Lung (tissue), 11 donors: ENCODE measurements at regions not wholly inside any gene's neighbourhood (a gene's known extent, or its start where the extent isn't known, plus 50 kb on each side); places are given as distances from the start of the nearest gene placed in this dataset.
"Not testable (repeated sequence)": the region's sequence is repeated elsewhere in the genome, so short reads cannot be mapped to it uniquely, and the experiment has no call there.

ENCODE experiments used
- ATAC-seq: fragments of 200-7000 bp; cut with Tn5 transposase; one replicate; pipeline ENCODE4 v1.9.1; 2020; ENCODE audit warnings: moderate number of reproducible peaks; ENCODE audit not compliant: insufficient read depth, low FRiP score
- DNase-seq, 3 donors: peaks; one replicate each; pipeline ENCODE4 v3.0.0-alpha.2; 2013 to 2017
- H3K27ac ChIP-seq, 2 donors: one replicate each; pipeline ENCODE4 v1.5.1; 2013; ENCODE audit warnings: mild to moderate bottlenecking in 2 of 2, moderate library complexity in 2 of 2, control low read depth in 1 of 2, inconsistent platforms in 1 of 2, low read depth in 1 of 2, low read length in 1 of 2
- H3K27me3 ChIP-seq, 3 donors: one replicate each; pipeline ENCODE4 v1.5.1; 2013; ENCODE audit warnings: low read length in 2 of 3; ENCODE audit not compliant: control insufficient read depth in 3 of 3, insufficient read depth in 3 of 3
- H3K36me3 ChIP-seq, 4 donors: one replicate each; pipeline ENCODE4 v1.5.1; 2013; ENCODE audit warnings: low read length in 4 of 4, mild to moderate bottlenecking in 1 of 4, moderate library complexity in 1 of 4; ENCODE audit not compliant: control insufficient read depth in 4 of 4, insufficient read depth in 4 of 4
- H3K4me1 ChIP-seq, 5 donors: one replicate each; pipeline ENCODE4 v1.5.1; 2013; ENCODE audit warnings: low read length in 5 of 5, mild to moderate bottlenecking in 2 of 5, moderate library complexity in 1 of 5; ENCODE audit not compliant: control insufficient read depth in 5 of 5, insufficient read depth in 5 of 5
- H3K4me3 ChIP-seq: one replicate; pipeline ENCODE4 v1.5.1; 2013; ENCODE audit warnings: mild to moderate bottlenecking, control low read depth, moderate library complexity
- H3K9ac ChIP-seq, 2 donors: one replicate each; pipeline ENCODE4 v1.5.1; 2013; ENCODE audit warnings: low read length in 2 of 2, control low read depth in 1 of 2; ENCODE audit not compliant: insufficient read depth in 1 of 2
- H3K9me3 ChIP-seq, 4 donors: one replicate each; pipeline ENCODE4 v1.5.1; 2013; ENCODE audit warnings: low read length in 3 of 4, mild to moderate bottlenecking in 1 of 4, moderate library complexity in 1 of 4; ENCODE audit not compliant: control insufficient read depth in 4 of 4, insufficient read depth in 3 of 4
- CTCF ChIP-seq: IDR thresholded peaks from 2 replicates; pipeline ENCODE4 v1.5.1; 2012; ENCODE audit warnings: mild to moderate bottlenecking; ENCODE audit errors: control extremely low read depth, extremely low read depth
- WGBS, 2 donors: extraction: QIAGEN DNeasy Blood & Tissue Kit; methylation state at CpG; one replicate each; pipeline ENCODE4 v1.1.7; 2013; 5-methylcytosine and 5-hydroxymethylcytosine counted together
- donor health status: control.
- donor health status: control.
- donor health status: Bipolar disorder and iron deficiency.
- donor health status: healthy.
- donor health status: DM: yes; HTN: yes; CAD: no.

DNA sequence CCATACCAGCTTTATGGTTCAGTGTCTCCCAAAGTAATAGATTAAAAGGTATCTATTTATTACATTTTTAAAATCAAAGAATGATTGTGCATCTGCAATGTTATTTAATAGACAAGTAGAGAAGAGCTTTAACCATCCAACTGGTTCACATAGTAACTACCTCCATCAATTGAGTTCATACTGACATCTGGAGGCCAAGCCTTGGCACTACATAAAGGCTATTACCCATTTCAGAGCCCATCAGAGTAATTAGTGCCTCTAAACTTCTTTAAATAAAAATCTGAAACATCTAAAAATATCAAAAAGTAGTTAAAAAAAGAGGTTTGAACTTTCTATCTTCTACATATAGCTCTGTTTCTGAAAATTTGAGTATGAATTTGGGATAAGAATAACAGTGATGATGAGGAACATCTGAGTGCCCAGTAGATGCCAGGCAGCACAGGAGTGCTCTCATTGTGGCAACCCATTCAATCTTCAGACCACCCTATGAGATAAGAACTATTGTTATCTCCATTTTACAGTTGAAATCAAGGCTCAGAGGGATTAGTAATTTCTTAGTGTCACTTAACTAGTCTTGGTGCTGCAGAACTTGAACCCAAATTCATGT lies 132.9 kb upstream of the DAAM1 start:
- H3K9ac ChIP-seq = no peak overlapping the region
- peak; percentile 50 for TF ChIP-seq CTCF
- H3K36me3 ChIP-seq = no peaks in the 10 kb centered on the region
- H3K4me3 ChIP-seq = no peak overlapping the region
- H3K9me3 ChIP-seq = peaks cover 0 to 1% (median 0%) of the 10 kb centered on the region in 4 donors
- DNase-seq (peak; percentile 50 to 75 (median 70)), ATAC-seq (no peak)
- H3K27me3 ChIP-seq = no peaks in the 10 kb centered on the region
- no peak overlapping the region for H3K27ac ChIP-seq
- H3K4me1 ChIP-seq = no peaks in the 10 kb centered on the region

- TF ChIP-seq CTCF = no peak
- no peak overlapping the region for H3K4me3 ChIP-seq
- 72 to 86% methylated on average over 2 of the region's 2 CpGs for WGBS, 2 donors
These were observed 130.9 kb upstream of the DAAM1 start for GRCh38 chr14:59057551-59057950.

DNA sequence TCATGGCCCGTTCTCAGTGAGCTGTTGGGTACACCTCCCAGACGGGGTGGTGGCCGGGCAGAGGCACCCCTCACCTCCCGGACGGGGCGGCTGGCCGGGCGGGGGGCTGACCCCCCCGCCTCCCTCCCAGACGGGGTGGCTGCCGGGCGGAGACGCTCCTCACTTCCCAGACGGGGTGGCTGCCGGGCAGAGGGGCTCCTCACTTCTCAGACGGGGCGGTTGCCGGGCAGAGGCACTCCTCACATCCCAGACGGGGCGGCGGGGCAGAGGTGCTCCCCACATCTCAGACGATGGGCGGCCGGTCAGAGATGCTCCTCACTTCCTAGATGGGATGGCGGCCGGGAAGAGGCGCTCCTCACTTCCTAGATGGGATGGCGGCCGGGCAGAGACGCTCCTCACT lies 129.7 kb upstream of the DAAM1 start:
- H3K4me3 ChIP-seq, H3K4me1 ChIP-seq, H3K27me3 ChIP-seq, H3K27ac ChIP-seq, ATAC-seq, H3K36me3 ChIP-seq, H3K9ac ChIP-seq, H3K9me3 ChIP-seq, DNase-seq: not testable (repeated sequence)
- 95 to 98% methylated on average over 17 to 29 of the region's 30 CpGs for WGBS, 2 donors

More at GRCh38 chr14:59057551-59057950, 130.9 kb upstream of the DAAM1 start:
- H3K36me3 ChIP-seq = no peaks in the 10 kb centered on the region
- H3K9ac ChIP-seq = no peak overlapping the region
- DNase-seq = no peak
- ATAC-seq = no peak
- H3K4me1 ChIP-seq = no peaks in the 10 kb centered on the region
- H3K27ac ChIP-seq = no peak overlapping the region
- no peaks in the 10 kb centered on the region for H3K27me3 ChIP-seq
- H3K9me3 ChIP-seq = peaks cover 0 to 3% (median 1%) of the 10 kb centered on the region in 4 donors

DNA sequence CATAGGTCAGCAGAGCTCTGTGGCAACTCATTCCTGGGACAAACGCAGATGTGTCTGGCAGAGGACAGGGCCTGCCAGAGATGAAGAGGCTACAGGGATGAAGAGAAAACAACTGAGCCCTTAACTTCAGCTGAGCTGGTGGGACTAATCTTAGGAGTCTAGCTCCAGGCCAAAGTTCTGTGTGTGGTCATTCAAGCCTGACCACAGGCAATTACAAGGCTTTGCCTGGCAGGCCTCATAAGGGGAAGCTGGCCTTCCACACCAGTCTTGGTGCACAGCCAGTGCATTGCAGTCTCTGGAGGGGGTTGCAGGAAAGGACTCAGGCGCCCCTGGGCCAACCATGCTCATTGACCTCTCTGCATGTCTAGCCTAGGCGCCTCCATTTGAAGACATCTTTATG lies 127.6 kb upstream of the DAAM1 start:
- Histone ChIP-seq H3K9me3 (peaks cover 0 to 10% (median 4%) of the 10 kb centered on the region in 4 donors), H3K9ac (no peak overlapping the region), H3K4me3 (no peak overlapping the region), H3K27me3 (no peaks in the 10 kb centered on the region), H3K4me1 (no peaks in the 10 kb centered on the region), H3K36me3 (no peaks in the 10 kb centered on the region), H3K27ac (no peak overlapping the region)
- no peak for ATAC-seq
- no peak for DNase-seq
- TF ChIP-seq CTCF = no peak
- WGBS, 2 donors = 86 to 87% methylated on average over 3 of the region's 3 CpGs
